Ishikawa (cell line): ENCODE measurements at regions not wholly inside any gene's neighbourhood (a gene's known extent, or its start where the extent isn't known, plus 50 kb on each side); places are given as distances from the start of the nearest gene placed in this dataset.

Experiments used
- EGR1 ChIP-seq: IDR thresholded peaks from 2 replicates; pipeline ENCODE4 v1.6.1; 2012
- RAD21 ChIP-seq: IDR thresholded peaks from 2 replicates; pipeline ENCODE4 v1.6.1; 2012; ENCODE audit warnings: low read depth
- REST ChIP-seq: IDR thresholded peaks from 2 replicates; pipeline ENCODE4 v1.6.1; 2012; ENCODE audit warnings: low read depth, mild to moderate bottlenecking

- TF ChIP-seq EGR1 (no peak), REST (no peak), RAD21 (no peak)
Measured at GRCh38 chr11:27195837-27196202, 155.2 kb downstream of the BBOX1 start.
